IPS DF 19.7 (cell line): ENCODE measurements at regions not wholly inside any gene's neighbourhood (a gene's known extent, or its start where the extent isn't known, plus 50 kb on each side); places are given as distances from the start of the nearest gene placed in this dataset.

Experiments
- DNase-seq: peaks from one replicate; pipeline ENCODE4 v3.0.0-alpha.2; 2013; ENCODE audit warnings: low read depth, low spot score

- no peak for DNase-seq
These were observed 902.6 kb upstream of the EPHA6 start for GRCh38 chr3:95911767-95912166.

GRCh38 chr3:95923496-95924210, 890.7 kb upstream of the EPHA6 start:
- DNase-seq, result no peak

- peak; percentile 98 for DNase-seq
These were observed 887.4 kb upstream of the EPHA6 start for GRCh38 chr3:95926904-95927501.

GRCh38 chr3:95934181-95934580, 880.2 kb upstream of the EPHA6 start:
- DNase-seq, result no peak

- no peak for DNase-seq
These were observed 875.1 kb upstream of the EPHA6 start for GRCh38 chr3:95939235-95939809.

- DNase-seq, result no peak
These were observed 848.6 kb upstream of the EPHA6 start for GRCh38 chr3:95965704-95966336.

DNA sequence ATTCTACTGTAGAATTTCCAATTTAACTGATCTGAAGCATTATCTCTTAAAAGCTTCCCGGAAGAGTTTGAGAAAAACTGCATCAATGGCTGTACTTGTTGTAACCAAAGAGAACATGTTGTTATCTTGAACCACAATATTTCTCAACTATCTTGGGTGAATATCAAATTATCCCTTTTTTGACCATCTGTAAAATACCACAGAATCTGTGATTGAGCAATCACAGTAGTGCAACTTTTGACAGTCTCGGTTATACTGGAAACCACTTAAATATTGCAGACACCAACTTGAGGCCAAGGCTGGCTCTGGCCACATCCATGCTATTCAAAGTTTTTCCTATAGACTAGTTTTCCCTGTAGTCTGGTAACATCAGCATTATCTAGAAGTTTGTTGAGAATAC, 842.8 kb upstream of the EPHA6 start:
- DNase-seq, result no peak

DNA sequence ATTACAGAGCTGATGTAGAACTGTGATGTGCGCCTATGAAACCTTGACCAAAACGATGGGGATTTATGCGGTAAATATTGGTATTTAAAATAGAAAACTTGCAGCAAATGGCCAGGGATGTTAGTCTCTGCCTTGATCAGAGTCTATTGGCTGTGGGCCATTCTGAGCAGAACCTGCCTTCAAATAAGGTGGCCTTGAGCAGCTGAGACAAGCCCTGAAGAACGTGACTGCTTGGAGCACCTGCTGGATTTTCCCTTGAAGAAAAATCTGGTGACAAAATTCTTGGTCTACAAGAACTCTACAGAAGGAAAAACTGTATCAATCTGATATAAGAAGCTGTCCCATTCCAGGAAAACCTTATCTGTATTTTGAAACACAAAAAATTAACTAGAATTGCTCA, 820.1 kb upstream of the EPHA6 start:
- no peak for DNase-seq

GRCh38 chr3:96000966-96001365, 813.4 kb upstream of the EPHA6 start:
- no peak for DNase-seq

- DNase-seq, result no peak
These were observed 806.7 kb upstream of the EPHA6 start for GRCh38 chr3:96007650-96008195.

DNA sequence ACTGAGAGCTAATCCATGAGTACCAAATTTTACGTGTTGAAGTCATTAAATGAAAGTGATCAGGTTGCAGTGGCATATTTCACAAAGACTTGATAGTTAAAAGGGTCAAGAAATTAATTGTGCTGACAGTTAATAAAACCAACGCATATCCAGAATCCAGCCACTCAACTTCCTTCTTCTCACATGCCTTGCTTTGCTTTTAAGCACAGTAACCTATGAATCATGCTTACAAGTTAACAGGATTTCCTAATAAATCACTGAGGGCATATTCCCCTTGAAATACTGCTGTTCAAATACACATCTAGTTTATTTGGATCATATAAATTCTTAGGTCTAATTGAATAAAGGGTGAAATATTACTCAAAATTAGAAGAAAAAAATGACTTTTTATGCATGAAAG, 801.5 kb upstream of the EPHA6 start:
- DNase-seq, result no peak

DNA sequence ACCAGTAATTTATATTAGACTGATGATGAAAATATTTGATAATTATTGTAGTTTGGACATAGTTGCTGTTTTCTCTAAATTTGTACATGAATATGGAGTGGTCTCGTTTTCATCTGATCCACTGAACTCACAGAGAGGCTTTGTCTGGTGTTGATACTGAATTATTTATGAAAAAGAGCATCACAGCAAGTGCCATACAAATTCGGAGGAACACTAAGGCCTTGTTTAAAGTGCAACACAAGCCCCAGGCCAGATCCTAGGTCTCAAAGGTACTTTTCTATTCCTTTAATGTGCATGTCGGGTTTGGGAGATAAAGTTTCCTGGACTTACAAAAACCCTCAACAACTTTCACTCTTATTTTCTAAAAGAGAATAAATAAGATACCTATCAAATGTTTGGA, 796.8 kb upstream of the EPHA6 start:
- DNase-seq, result no peak

GRCh38 chr3:96022676-96023075, 791.7 kb upstream of the EPHA6 start:
- no peak for DNase-seq

GRCh38 chr3:96027718-96028117, 786.7 kb upstream of the EPHA6 start:
- no peak for DNase-seq

DNA sequence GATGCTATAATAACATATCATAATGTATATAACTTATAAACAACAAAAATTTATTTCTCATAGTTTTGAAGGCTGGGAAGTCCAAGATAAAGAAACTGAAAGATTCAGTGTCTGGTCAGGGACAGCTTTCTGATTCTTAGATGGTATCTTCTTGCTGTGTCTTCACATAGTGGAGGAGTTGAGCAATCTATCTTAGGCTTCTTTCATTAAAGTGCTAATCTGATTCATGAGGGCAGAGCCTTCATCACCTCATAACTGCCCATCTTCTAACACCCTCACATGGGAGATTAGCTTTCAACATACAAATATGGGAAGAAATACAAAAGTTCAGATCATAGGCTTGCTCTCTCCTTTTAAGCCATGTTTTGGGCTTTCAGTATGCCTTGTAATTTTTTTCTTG, 774.8 kb upstream of the EPHA6 start:
- no peak for DNase-seq

GRCh38 chr3:96059301-96059700, 755.1 kb upstream of the EPHA6 start:
- no peak for DNase-seq

DNA sequence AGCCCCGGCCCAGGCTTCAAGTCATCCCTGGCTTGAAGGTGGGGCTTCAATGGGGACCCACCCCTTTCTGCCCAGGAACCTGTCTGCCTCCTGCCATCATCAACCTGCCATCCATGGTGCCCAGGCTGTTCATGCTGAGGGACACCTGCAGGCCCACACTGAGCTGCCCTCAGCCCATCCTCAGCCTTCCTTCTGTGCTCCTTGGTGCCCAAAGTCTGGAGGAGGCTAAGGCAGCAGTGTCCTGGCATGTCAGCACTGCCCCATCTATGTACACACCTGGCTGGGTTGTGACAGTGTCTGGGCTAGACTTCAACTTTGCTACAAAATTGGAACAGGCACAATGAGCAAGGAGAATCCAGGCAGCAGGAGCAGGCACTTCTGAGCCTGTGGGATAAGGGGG, 745.3 kb upstream of the EPHA6 start:
- no peak for DNase-seq

- DNase-seq, result no peak
These were observed 743.7 kb upstream of the EPHA6 start for GRCh38 chr3:96070678-96071077.

DNA sequence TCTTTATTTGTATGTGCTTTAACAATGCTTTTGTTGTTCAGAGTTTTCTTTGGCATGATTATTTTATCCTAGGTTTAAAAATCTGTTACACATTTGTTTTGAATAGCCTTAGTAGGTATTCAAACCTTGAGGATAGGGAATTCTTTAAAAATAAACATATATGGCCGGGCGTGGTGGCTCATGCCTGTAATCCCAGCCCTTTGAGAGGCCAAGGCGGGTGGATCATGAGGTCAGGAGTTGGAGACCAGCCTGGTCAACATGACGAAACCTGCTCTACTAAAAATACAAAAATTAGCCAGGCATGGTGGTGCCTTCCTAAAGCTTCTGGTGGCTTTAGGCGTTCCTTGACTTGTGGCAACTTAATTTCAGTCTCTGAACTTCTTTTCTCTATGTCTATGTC, 743.3 kb upstream of the EPHA6 start:
- DNase-seq, result no peak

DNA sequence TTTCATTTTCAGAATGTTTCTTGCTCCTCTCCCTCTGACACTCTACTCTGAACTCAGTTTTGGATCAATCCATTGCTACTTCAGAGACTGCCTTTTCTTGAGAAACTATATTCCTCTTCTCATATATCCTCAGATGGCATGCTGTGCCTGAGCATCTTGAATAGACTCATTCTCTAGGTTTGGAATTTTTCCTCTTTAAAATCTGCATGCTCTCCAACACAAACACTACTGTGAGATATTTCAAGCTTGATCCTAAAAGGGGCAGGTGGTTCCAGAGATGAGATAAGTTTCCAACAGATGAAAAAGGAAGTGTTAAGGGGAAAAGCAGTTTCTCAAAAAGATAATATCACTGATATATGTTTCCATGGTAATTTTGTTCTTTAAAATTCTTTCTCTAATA, 742.2 kb upstream of the EPHA6 start:
- no peak for DNase-seq

- no peak for DNase-seq
These were observed 730.8 kb upstream of the EPHA6 start for GRCh38 chr3:96083610-96084009.

DNA sequence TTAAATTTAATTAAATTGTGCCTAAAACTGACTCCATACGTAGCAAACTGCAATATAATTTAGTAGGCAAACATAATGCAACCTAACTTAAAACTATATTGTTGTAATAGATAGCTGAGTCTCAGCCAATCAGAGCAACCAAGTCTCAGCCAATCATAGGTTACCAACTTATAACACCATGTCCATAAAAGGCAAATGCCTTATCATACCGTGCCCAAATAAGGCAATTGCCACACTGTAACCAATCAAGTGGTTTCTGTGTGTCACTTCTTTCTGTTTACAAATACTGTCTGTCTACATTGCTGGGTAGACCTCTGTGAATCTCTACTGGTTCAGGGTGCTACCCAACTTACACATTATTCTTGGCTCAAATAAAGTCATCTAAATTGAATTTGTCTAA, 728.4 kb upstream of the EPHA6 start:
- DNase-seq, result no peak
